HEK293 (cell line): ENCODE measurements at regions not wholly inside any gene's neighbourhood (a gene's known extent, or its start where the extent isn't known, plus 50 kb on each side); places are given as distances from the start of the nearest gene placed in this dataset.

Experiments
- CTCF ChIA-PET: fragments of 350-600 bp; formaldehyde crosslinking; extraction: SDS; loops from one replicate; lab custom pipeline; 2021; ENCODE audit warnings: antibody characterized with exemption; lab: Yijun Ruan, JAX
- POLR2A ChIA-PET: fragments of 300-600 bp; formaldehyde crosslinking; extraction: SDS; loops from one replicate; lab custom pipeline; 2020; ENCODE audit warnings: antibody characterized with exemption, inconsistent platforms; lab: Yijun Ruan, JAX
- H3K27ac ChIP-seq: fragments of 200-500 bp; sonication (Bioruptor generic); 2 replicates; pipeline ENCODE4 v1.5.1; 2014; ENCODE audit warnings: low read depth, low read length, control low read depth, inconsistent platforms; ENCODE audit errors: extremely low read depth
- H3K36me3 ChIP-seq, 2 experiments: fragments of 200-500 bp in 1 of 2; sonication (Bioruptor generic) in 1 of 2; 1 replicate in 1 of 2; 2 replicates in 1 of 2; pipeline ENCODE4 v1.5.1; 2014 to 2017; ENCODE audit warnings: inconsistent platforms in 2 of 2, low read length in 2 of 2; ENCODE audit not compliant: control insufficient read depth in 2 of 2, insufficient read depth in 1 of 2
- H3K4me1 ChIP-seq: fragments of 200-500 bp; sonication (Bioruptor generic); 2 replicates; pipeline ENCODE4 v1.5.1; 2014; ENCODE audit warnings: mild to moderate bottlenecking, low read length, inconsistent platforms; ENCODE audit not compliant: control insufficient read depth, insufficient read depth
- H3K4me3 ChIP-seq: 2 replicates; pipeline ENCODE4 v1.5.1; 2011; ENCODE audit warnings: low read depth, mild to moderate bottlenecking, control low read depth, low read length, moderate library complexity
- H3K9me3 ChIP-seq: fragments of 200-500 bp; sonication (Bioruptor generic); 2 replicates; pipeline ENCODE4 v1.5.1; 2014; ENCODE audit warnings: low read depth, low read length, inconsistent platforms; ENCODE audit not compliant: control insufficient read depth, insufficient read depth
- AEBP2 ChIP-seq: fragments of 450-650 bp; formaldehyde crosslinking; IDR thresholded peaks from 2 replicates; pipeline ENCODE4 v1.5.1; 2016; ENCODE audit warnings: missing biosample characterization, missing genetic modification characterization, borderline replicate concordance
- ATF2 ChIP-seq: fragments of 450-650 bp; formaldehyde crosslinking; IDR thresholded peaks from 2 replicates; pipeline ENCODE4 v1.5.1; 2016; ENCODE audit warnings: missing biosample characterization, missing genetic modification characterization, low read depth
- GLI4 ChIP-seq: fragments of 450-650 bp; formaldehyde crosslinking; IDR thresholded peaks from 2 replicates; pipeline ENCODE4 v1.5.1; 2016; ENCODE audit warnings: missing biosample characterization, missing genetic modification characterization
- GLIS1 ChIP-seq: fragments of 450-650 bp; formaldehyde crosslinking; IDR thresholded peaks from 2 replicates; pipeline ENCODE4 v1.5.1; 2016; ENCODE audit warnings: missing biosample characterization, missing genetic modification characterization
- HOXC10 ChIP-seq: sonication (generic); formaldehyde crosslinking; IDR thresholded peaks from 2 replicates; pipeline ENCODE4 v1.8.1; 2023; ENCODE audit warnings: mild to moderate bottlenecking, missing genetic modification reagents
- SP2 ChIP-seq: fragments of 450-650 bp; formaldehyde crosslinking; IDR thresholded peaks from 2 replicates; pipeline ENCODE4 v1.5.1; 2016; ENCODE audit warnings: missing biosample characterization, missing genetic modification characterization
- SP3 ChIP-seq: fragments of 450-650 bp; formaldehyde crosslinking; IDR thresholded peaks from 2 replicates; pipeline ENCODE4 v1.5.1; 2016; ENCODE audit warnings: missing biosample characterization, missing genetic modification characterization
- TRIM28 ChIP-seq: IDR thresholded peaks from 2 replicates; pipeline ENCODE4 v1.6.1; 2011; ENCODE audit warnings: low read length, control low read depth, borderline replicate concordance
- YY1 ChIP-seq: fragments of 450-650 bp; formaldehyde crosslinking; IDR thresholded peaks from 2 replicates; pipeline ENCODE4 v1.5.1; 2018; ENCODE audit warnings: missing biosample characterization, missing genetic modification characterization
- ZBTB44 ChIP-seq: fragments of 450-650 bp; IDR thresholded peaks from 2 replicates; pipeline ENCODE4 v1.5.1; 2018; ENCODE audit warnings: missing biosample characterization, mild to moderate bottlenecking, missing genetic modification characterization
- ZFP3 ChIP-seq: fragments of 450-650 bp; formaldehyde crosslinking; IDR thresholded peaks from 2 replicates; pipeline ENCODE4 v1.5.1; 2016; ENCODE audit warnings: low read depth, missing biosample characterization, missing genetic modification characterization
- ZNF10 ChIP-seq: fragments of 450-650 bp; formaldehyde crosslinking; IDR thresholded peaks from 2 replicates; pipeline ENCODE4 v1.5.1; 2017; ENCODE audit warnings: missing biosample characterization, missing genetic modification characterization
- ZNF155 ChIP-seq: fragments of 450-650 bp; formaldehyde crosslinking; IDR thresholded peaks from 2 replicates; pipeline ENCODE4 v1.5.1; 2016; ENCODE audit warnings: missing biosample characterization, missing genetic modification characterization
- ZNF19 ChIP-seq: fragments of 450-650 bp; formaldehyde crosslinking; IDR thresholded peaks from 2 replicates; pipeline ENCODE4; 2016; ENCODE audit warnings: missing biosample characterization, missing genetic modification characterization, low read depth
- ZNF211 ChIP-seq: fragments of 450-650 bp; formaldehyde crosslinking; IDR thresholded peaks from 2 replicates; pipeline ENCODE4 v1.5.1; 2016; ENCODE audit warnings: low read depth, missing biosample characterization, missing genetic modification characterization
- ZNF23 ChIP-seq: fragments of 450-650 bp; formaldehyde crosslinking; IDR thresholded peaks from 2 replicates; pipeline ENCODE4 v1.5.1; 2016; ENCODE audit warnings: missing biosample characterization, missing genetic modification characterization, borderline replicate concordance
- ZNF239 ChIP-seq: fragments of 450-650 bp; formaldehyde crosslinking; IDR thresholded peaks from 2 replicates; pipeline ENCODE4 v1.5.1; 2016; ENCODE audit warnings: missing biosample characterization, missing genetic modification characterization
- ZNF324 ChIP-seq: fragments of 450-650 bp; formaldehyde crosslinking; IDR thresholded peaks from 2 replicates; pipeline ENCODE4 v1.5.1; 2016; ENCODE audit warnings: missing biosample characterization, missing genetic modification characterization
- ZNF394 ChIP-seq: fragments of 450-650 bp; formaldehyde crosslinking; IDR thresholded peaks from 2 replicates; pipeline ENCODE4 v1.5.1; 2016; ENCODE audit warnings: missing biosample characterization, missing genetic modification characterization, mild to moderate bottlenecking, moderate library complexity, borderline replicate concordance
- ZNF549 ChIP-seq: fragments of 450-650 bp; IDR thresholded peaks from 2 replicates; pipeline ENCODE4 v1.5.1; 2018; ENCODE audit warnings: missing biosample characterization, missing genetic modification characterization, mild to moderate bottlenecking, inconsistent platforms, moderate library complexity
- ZNF585B ChIP-seq: fragments of 450-650 bp; formaldehyde crosslinking; IDR thresholded peaks from 2 replicates; pipeline ENCODE4 v1.5.1; 2016; ENCODE audit warnings: missing biosample characterization, missing genetic modification characterization
- ZNF621 ChIP-seq: fragments of 450-650 bp; formaldehyde crosslinking; IDR thresholded peaks from 2 replicates; pipeline ENCODE4 v1.5.1; 2017; ENCODE audit warnings: missing biosample characterization, missing genetic modification characterization
- ZNF624 ChIP-seq: fragments of 450-650 bp; formaldehyde crosslinking; IDR thresholded peaks from 2 replicates; pipeline ENCODE4 v1.5.1; 2017; ENCODE audit warnings: missing biosample characterization, missing genetic modification characterization
- ZNF654 ChIP-seq: fragments of 450-650 bp; formaldehyde crosslinking; IDR thresholded peaks from 2 replicates; pipeline ENCODE4 v1.5.1; 2016; ENCODE audit warnings: low read depth, missing biosample characterization, missing genetic modification characterization
- ZNF704 ChIP-seq: fragments of 450-650 bp; formaldehyde crosslinking; IDR thresholded peaks from 2 replicates; pipeline ENCODE4 v1.5.1; 2016; ENCODE audit warnings: missing biosample characterization, missing genetic modification characterization
- ZSCAN30 ChIP-seq: fragments of 450-650 bp; IDR thresholded peaks from 2 replicates; pipeline ENCODE4 v1.5.1; 2018; ENCODE audit warnings: missing biosample characterization, mild to moderate bottlenecking, missing genetic modification characterization, moderate library complexity

- no peaks in the 10 kb centered on the region for H3K36me3 ChIP-seq
- TF ChIP-seq ZNF624 (tag by site-specific recombination) (no peak), ZNF585B (no peak), ZNF704 (no peak), ZNF211 (tag by site-specific recombination) (no peak), ZNF10 (tag by site-specific recombination) (no peak), AEBP2 (no peak), YY1 (tag by site-specific recombination) (no peak), TRIM28 (no peak), ZNF394 (tag by site-specific recombination) (no peak), ZNF23 (no peak), GLIS1 (tag by site-specific recombination) (no peak), SP2 (tag by site-specific recombination) (no peak), ZNF621 (tag by site-specific recombination) (no peak), ATF2 (tag by site-specific recombination) (no peak), ZBTB44 (tag by site-specific recombination) (no peak), ZNF654 (tag by site-specific recombination) (no peak), ZNF19 (tag by site-specific recombination) (no peak)
- ChIA-PET POLR2A (no interaction called here), CTCF (interaction anchor here (0.6 kb wide), 1 partner anchor 1792 kb away, joined by 3 read pairs; no protein-coding TSS in a partner anchor)
- H3K9me3 ChIP-seq, result no peaks in the 10 kb centered on the region
- H3K4me1 ChIP-seq, result no peaks in the 10 kb centered on the region
- H3K4me3 ChIP-seq, result no peak overlapping the region
- no peak overlapping the region for H3K27ac ChIP-seq
Measured at GRCh38 chr5:165138236-165138635, 1632.8 kb downstream of the MAT2B start.

GRCh38 chr5:165139262-165139661, 1633.8 kb downstream of the MAT2B start:
- Histone ChIP-seq H3K4me3 (no peak overlapping the region), H3K27ac (no peak overlapping the region), H3K4me1 (no peaks in the 10 kb centered on the region), H3K36me3 (no peaks in the 10 kb centered on the region), H3K9me3 (no peaks in the 10 kb centered on the region)
- ChIA-PET POLR2A (no interaction called here), CTCF (no interaction called here)
- TF ChIP-seq ZNF324 (tag by site-specific recombination) (no peak), ZNF239 (no peak), HOXC10 (CRISPR knock-in tag) (no peak), SP3 (no peak), ZSCAN30 (tag by site-specific recombination) (no peak), ZNF704 (no peak), ZNF155 (tag by site-specific recombination) (no peak), ZNF549 (no peak), ZFP3 (tag by site-specific recombination) (no peak), GLI4 (tag by site-specific recombination) (no peak), AEBP2 (no peak)
